NB4 (cell line): ENCODE measurements at regions not wholly inside any gene's neighbourhood (a gene's known extent, or its start where the extent isn't known, plus 50 kb on each side); places are given as distances from the start of the nearest gene placed in this dataset.
"Not testable (repeated sequence)": the region's sequence is repeated elsewhere in the genome, so short reads cannot be mapped to it uniquely, and the experiment has no call there.

Experiments used
- DNase-seq: peaks from one replicate; pipeline ENCODE4 v3.0.0; 2010; ENCODE audit warnings: low read depth
- H3K4me3 ChIP-seq: one replicate; pipeline ENCODE4 v1.5.1; 2011; ENCODE audit warnings: mild to moderate bottlenecking, low read depth, low read length, moderate library complexity
- CTCF ChIP-seq: IDR thresholded peaks from one replicate; pipeline ENCODE4 v1.5.1; 2012; ENCODE audit warnings: low read depth, low read length
- MAX ChIP-seq: IDR thresholded peaks from 2 replicates; pipeline ENCODE4 v1.6.1; 2011; ENCODE audit warnings: low read depth, low read length
- MYC ChIP-seq: IDR thresholded peaks from 2 replicates; pipeline ENCODE4 v1.6.1; 2011; ENCODE audit warnings: low read depth, low read length
- POLR2A ChIP-seq: IDR thresholded peaks from 2 replicates; pipeline ENCODE4 v1.6.1; 2011; ENCODE audit warnings: mild to moderate bottlenecking; ENCODE audit not compliant: insufficient read length; ENCODE audit errors: extremely low read depth

GRCh38 chr7:65264258-65264657, 109.4 kb upstream of the ZNF92 start:
- H3K4me3 ChIP-seq: no peak overlapping the region
- TF ChIP-seq MAX: no peak
- TF ChIP-seq MYC: no peak
- no peak for TF ChIP-seq POLR2A
- TF ChIP-seq CTCF: no peak
- DNase-seq: no peak

- not testable (repeated sequence) for DNase-seq, H3K4me3 ChIP-seq
Observed at GRCh38 chr7:65260673-65261072, 113.0 kb upstream of the ZNF92 start.

- not testable (repeated sequence) for DNase-seq
Observed at GRCh38 chr7:65259864-65260525, 113.7 kb upstream of the ZNF92 start.

GRCh38 chr7:65254061-65254460, 119.6 kb upstream of the ZNF92 start:
- H3K4me3 ChIP-seq: no peak overlapping the region
- no peak for TF ChIP-seq MAX
- no peak for DNase-seq

More at GRCh38 chr7:65259864-65260525, 113.7 kb upstream of the ZNF92 start:
- not testable (repeated sequence) for H3K4me3 ChIP-seq

GRCh38 chr7:65251851-65252620, 121.6 kb upstream of the ZNF92 start:
- no peak for TF ChIP-seq MAX
- no peak for TF ChIP-seq MYC
- peak; percentile 70 for DNase-seq
- peak overlapping the region; percentile 53 for H3K4me3 ChIP-seq

- TF ChIP-seq MAX (no peak), CTCF (no peak), POLR2A (no peak), MYC (no peak)
- H3K4me3 ChIP-seq: no peak overlapping the region
- DNase-seq: no peak
Observed at GRCh38 chr7:65250697-65251395, 122.8 kb upstream of the ZNF92 start.

- no peak overlapping the region for H3K4me3 ChIP-seq
- TF ChIP-seq MYC: no peak
- no peak for TF ChIP-seq CTCF
- TF ChIP-seq POLR2A: no peak
- no peak for TF ChIP-seq MAX
- DNase-seq: no peak
Observed at GRCh38 chr7:65250216-65250615, 123.4 kb upstream of the ZNF92 start.

- TF ChIP-seq MAX: no peak
- no peak for TF ChIP-seq MYC
- no peak for TF ChIP-seq CTCF
- no peak for TF ChIP-seq POLR2A
- no peak for DNase-seq
- H3K4me3 ChIP-seq: no peak overlapping the region
Observed at GRCh38 chr7:65247491-65247890, 126.2 kb upstream of the ZNF92 start.
